H1 (cell line): ENCODE measurements at regions not wholly inside any gene's neighbourhood (a gene's known extent, or its start where the extent isn't known, plus 50 kb on each side); places are given as distances from the start of the nearest gene placed in this dataset.

Experiments
- KDM4A ChIP-seq: IDR thresholded peaks from one replicate; pipeline ENCODE4 v1.7.1; 2012; ENCODE audit warnings: low read depth, mild to moderate bottlenecking, moderate library complexity, low read length, inconsistent platforms; ENCODE audit not compliant: severe bottlenecking

GRCh38 chr3:182570946-182571594 lies 222.2 kb upstream of the ATP11B start (continued):
- no peak for TF ChIP-seq KDM4A
